SK-N-SH treated with all-trans-retinoic acid at 6 μM for 48 hours (cell line): ENCODE measurements at regions not wholly inside any gene's neighbourhood (a gene's known extent, or its start where the extent isn't known, plus 50 kb on each side); places are given as distances from the start of the nearest gene placed in this dataset.

ENCODE experiments used
- PATZ1 ChIP-seq: fragments of 250-450 bp; sonication (Bioruptor Pico); IDR thresholded peaks from 2 replicates; pipeline ENCODE4 v1.8.0; 2020; ENCODE audit warnings: mild to moderate bottlenecking, moderate library complexity, borderline replicate concordance
- RARB ChIP-seq: fragments of 250-450 bp; sonication (Bioruptor Pico); IDR thresholded peaks from 2 replicates; pipeline ENCODE4 v1.8.0; 2021; ENCODE audit warnings: mild to moderate bottlenecking, moderate library complexity
- TSHZ2 ChIP-seq: fragments of 250-450 bp; sonication (Bioruptor Pico); IDR thresholded peaks from 2 replicates; pipeline ENCODE4 v1.5.0; 2020; ENCODE audit warnings: mild to moderate bottlenecking, moderate library complexity
- ZFP3 ChIP-seq: fragments of 250-450 bp; sonication (Bioruptor Pico); IDR thresholded peaks from 2 replicates; pipeline ENCODE4 v1.5.0; 2020; ENCODE audit warnings: mild to moderate bottlenecking, moderate library complexity
- TF ChIP-seq, protein P1 (sequence below): fragments of 250-450 bp; sonication (Bioruptor Pico); IDR thresholded peaks from 2 replicates; pipeline ENCODE4 v1.8.0; 2021; ENCODE audit warnings: low read depth, mild to moderate bottlenecking, moderate library complexity, borderline replicate concordance

- TF ChIP-seq ZFP3 (CRISPR knock-in tag) (no peak), RARB (CRISPR knock-in tag) (no peak), TSHZ2 (no peak), PATZ1 (no peak)
- TF ChIP-seq, protein P1, sequence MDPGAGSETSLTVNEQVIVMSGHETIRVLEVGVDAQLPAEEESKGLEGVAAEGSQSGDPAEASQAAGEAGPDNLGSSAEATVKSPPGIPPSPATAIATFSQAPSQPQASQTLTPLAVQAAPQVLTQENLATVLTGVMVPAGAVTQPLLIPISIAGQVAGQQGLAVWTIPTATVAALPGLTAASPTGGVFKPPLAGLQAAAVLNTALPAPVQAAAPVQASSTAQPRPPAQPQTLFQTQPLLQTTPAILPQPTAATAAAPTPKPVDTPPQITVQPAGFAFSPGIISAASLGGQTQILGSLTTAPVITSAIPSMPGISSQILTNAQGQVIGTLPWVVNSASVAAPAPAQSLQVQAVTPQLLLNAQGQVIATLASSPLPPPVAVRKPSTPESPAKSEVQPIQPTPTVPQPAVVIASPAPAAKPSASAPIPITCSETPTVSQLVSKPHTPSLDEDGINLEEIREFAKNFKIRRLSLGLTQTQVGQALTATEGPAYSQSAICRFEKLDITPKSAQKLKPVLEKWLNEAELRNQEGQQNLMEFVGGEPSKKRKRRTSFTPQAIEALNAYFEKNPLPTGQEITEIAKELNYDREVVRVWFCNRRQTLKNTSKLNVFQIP (CRISPR knock-in tag), result no peak
These were observed 311.9 kb downstream of the PLOD2 start for GRCh38 chr3:145849115-145849514.
